Panc1 (cell line): ENCODE measurements at regions not wholly inside any gene's neighbourhood (a gene's known extent, or its start where the extent isn't known, plus 50 kb on each side); places are given as distances from the start of the nearest gene placed in this dataset.

Source experiments
- ATAC-seq: fragments of 200-7000 bp; cut with Tn5 transposase; 2 replicates; pipeline ENCODE4 v1.9.1; 2020; ENCODE audit warnings: mild to moderate bottlenecking, moderate library complexity
- BruUV-seq: library from RNA; stranded (reverse); fragments of 400-500 nt; replicated peaks from 2 replicates; lab custom pipeline; 2021; lab: Mats Ljungman, UMichigan
- CTCF ChIA-PET: fragments of 300-600 bp; sonication (Branson Sonifier 250); formaldehyde crosslinking; loops from one replicate; lab custom pipeline; 2022; ENCODE audit warnings: antibody characterized with exemption; lab: Charles Lee
- POLR2A ChIA-PET: fragments of 300-600 bp; sonication (Branson Sonifier 250); formaldehyde crosslinking; loops from one replicate; lab custom pipeline; 2022; ENCODE audit warnings: antibody characterized with exemption; lab: Charles Lee
- DNase-seq: peaks from one replicate; pipeline ENCODE4 v3.0.0-alpha.2; 2010; ENCODE audit warnings: low read depth, low spot score
- H3K27ac ChIP-seq: 2 replicates; pipeline ENCODE4 v1.5.1; 2011; ENCODE audit warnings: mild to moderate bottlenecking, low read length, inconsistent platforms
- H3K27me3 ChIP-seq: fragments of 200-500 bp; sonication (Bioruptor generic); 2 replicates; pipeline ENCODE4 v1.6.0; 2014; ENCODE audit warnings: low read length, inconsistent platforms; ENCODE audit not compliant: control insufficient read depth, insufficient read depth
- H3K36me3 ChIP-seq: fragments of 200-500 bp; sonication (Bioruptor generic); 2 replicates; pipeline ENCODE4 v1.5.1; 2014; ENCODE audit warnings: inconsistent platforms, mild to moderate bottlenecking, low read length, moderate library complexity; ENCODE audit not compliant: control insufficient read depth, insufficient read depth
- H3K4me1 ChIP-seq: 2 replicates; pipeline ENCODE4 v1.5.1; 2011; ENCODE audit warnings: inconsistent platforms, mild to moderate bottlenecking, low read length, moderate library complexity; ENCODE audit not compliant: control insufficient read depth, insufficient read depth
- H3K4me3 ChIP-seq, 2 experiments: 2 replicates each; pipeline ENCODE4 v1.5.1; 2011 to 2012; ENCODE audit warnings: low read depth in 2 of 2, low read length in 2 of 2, mild to moderate bottlenecking in 2 of 2, inconsistent platforms in 1 of 2, moderate library complexity in 1 of 2
- H3K9me3 ChIP-seq: fragments of 200-500 bp; sonication (Bioruptor generic); 2 replicates; pipeline ENCODE4 v1.5.1; 2014; ENCODE audit warnings: low read depth, mild to moderate bottlenecking, inconsistent platforms, low read length, moderate library complexity; ENCODE audit not compliant: control insufficient read depth, insufficient read depth
- POLR2AphosphoS5 ChIP-seq: IDR thresholded peaks from 2 replicates; pipeline ENCODE4 v1.6.1; 2012; ENCODE audit warnings: mild to moderate bottlenecking, low read depth, low read length, moderate library complexity
- SIN3A ChIP-seq: IDR thresholded peaks from 2 replicates; pipeline ENCODE4 v1.6.1; 2012; ENCODE audit warnings: low read depth, mild to moderate bottlenecking, low read length, moderate library complexity, borderline replicate concordance; ENCODE audit not compliant: insufficient read depth
- TCF7L2 ChIP-seq: IDR thresholded peaks from 2 replicates; pipeline ENCODE4 v1.6.1; 2011; ENCODE audit warnings: mild to moderate bottlenecking, low read depth, low read length, inconsistent platforms
- in situ Hi-C: cut with HindIII; loops from 2 replicates; pipeline ENCODE4 v1.10.0; 2016; ENCODE audit warnings: low sequenced_read_pairs, low pct_unique_long_range_greater_than_20kb
- intact Hi-C: fragments of 100-400 bp; cut with micrococcal nuclease; formaldehyde crosslinking; loops from one replicate; pipeline ENCODE4 v1.10.0; 2022; ENCODE audit not compliant: unreplicated experiment
- TF ChIP-seq, protein P1 (sequence below), 2 experiments: IDR thresholded peaks; 2 replicates each; pipeline ENCODE4 v1.6.1; 2011 to 2012; ENCODE audit warnings: low read depth in 2 of 2, control low read depth in 1 of 2, low read length in 1 of 2, mild to moderate bottlenecking in 1 of 2, moderate library complexity in 1 of 2; ENCODE audit not compliant: insufficient read depth in 1 of 2
- TF ChIP-seq, protein P2 (sequence below): fragments of 450-650 bp; IDR thresholded peaks from 2 replicates; pipeline ENCODE4 v1.5.1; 2017; ENCODE audit warnings: mild to moderate bottlenecking

DNA sequence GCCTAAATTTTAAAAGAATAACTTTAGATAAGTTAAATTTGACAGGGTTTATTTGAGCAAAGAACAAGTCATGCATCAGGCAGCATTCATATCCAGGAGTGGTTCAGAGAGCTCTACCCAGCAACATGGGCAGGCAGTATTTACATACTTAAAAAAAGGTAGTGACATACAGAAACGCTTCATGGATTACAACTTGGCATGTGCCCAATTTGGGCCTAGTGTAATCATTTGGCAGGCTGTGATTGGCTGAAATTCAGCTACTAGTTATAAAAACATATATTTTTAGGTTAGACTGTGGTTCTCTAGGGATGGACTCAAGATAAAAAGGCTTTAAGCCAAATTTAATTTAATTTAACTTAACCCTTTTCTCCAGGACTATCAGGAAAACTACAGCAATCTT, 374.0 kb upstream of the ADAMTS16 start:
- H3K36me3 ChIP-seq, result no peaks in the 10 kb centered on the region
- H3K27me3 ChIP-seq, result no peaks in the 10 kb centered on the region
- BruUV-seq, result no TSS peak
- ATAC-seq, result no peak
- intact Hi-C loops, result no loop called here
- no peak for TF ChIP-seq TCF7L2
- TF ChIP-seq, protein P1, sequence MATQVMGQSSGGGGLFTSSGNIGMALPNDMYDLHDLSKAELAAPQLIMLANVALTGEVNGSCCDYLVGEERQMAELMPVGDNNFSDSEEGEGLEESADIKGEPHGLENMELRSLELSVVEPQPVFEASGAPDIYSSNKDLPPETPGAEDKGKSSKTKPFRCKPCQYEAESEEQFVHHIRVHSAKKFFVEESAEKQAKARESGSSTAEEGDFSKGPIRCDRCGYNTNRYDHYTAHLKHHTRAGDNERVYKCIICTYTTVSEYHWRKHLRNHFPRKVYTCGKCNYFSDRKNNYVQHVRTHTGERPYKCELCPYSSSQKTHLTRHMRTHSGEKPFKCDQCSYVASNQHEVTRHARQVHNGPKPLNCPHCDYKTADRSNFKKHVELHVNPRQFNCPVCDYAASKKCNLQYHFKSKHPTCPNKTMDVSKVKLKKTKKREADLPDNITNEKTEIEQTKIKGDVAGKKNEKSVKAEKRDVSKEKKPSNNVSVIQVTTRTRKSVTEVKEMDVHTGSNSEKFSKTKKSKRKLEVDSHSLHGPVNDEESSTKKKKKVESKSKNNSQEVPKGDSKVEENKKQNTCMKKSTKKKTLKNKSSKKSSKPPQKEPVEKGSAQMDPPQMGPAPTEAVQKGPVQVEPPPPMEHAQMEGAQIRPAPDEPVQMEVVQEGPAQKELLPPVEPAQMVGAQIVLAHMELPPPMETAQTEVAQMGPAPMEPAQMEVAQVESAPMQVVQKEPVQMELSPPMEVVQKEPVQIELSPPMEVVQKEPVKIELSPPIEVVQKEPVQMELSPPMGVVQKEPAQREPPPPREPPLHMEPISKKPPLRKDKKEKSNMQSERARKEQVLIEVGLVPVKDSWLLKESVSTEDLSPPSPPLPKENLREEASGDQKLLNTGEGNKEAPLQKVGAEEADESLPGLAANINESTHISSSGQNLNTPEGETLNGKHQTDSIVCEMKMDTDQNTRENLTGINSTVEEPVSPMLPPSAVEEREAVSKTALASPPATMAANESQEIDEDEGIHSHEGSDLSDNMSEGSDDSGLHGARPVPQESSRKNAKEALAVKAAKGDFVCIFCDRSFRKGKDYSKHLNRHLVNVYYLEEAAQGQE (IDR thresholded peaks at IDR 0.05; ENCODE audit: insufficient read depth in 1 of 2, low read depth in 2 of 2, low read length in 1 of 2), result no peak
- TF ChIP-seq, protein P2, sequence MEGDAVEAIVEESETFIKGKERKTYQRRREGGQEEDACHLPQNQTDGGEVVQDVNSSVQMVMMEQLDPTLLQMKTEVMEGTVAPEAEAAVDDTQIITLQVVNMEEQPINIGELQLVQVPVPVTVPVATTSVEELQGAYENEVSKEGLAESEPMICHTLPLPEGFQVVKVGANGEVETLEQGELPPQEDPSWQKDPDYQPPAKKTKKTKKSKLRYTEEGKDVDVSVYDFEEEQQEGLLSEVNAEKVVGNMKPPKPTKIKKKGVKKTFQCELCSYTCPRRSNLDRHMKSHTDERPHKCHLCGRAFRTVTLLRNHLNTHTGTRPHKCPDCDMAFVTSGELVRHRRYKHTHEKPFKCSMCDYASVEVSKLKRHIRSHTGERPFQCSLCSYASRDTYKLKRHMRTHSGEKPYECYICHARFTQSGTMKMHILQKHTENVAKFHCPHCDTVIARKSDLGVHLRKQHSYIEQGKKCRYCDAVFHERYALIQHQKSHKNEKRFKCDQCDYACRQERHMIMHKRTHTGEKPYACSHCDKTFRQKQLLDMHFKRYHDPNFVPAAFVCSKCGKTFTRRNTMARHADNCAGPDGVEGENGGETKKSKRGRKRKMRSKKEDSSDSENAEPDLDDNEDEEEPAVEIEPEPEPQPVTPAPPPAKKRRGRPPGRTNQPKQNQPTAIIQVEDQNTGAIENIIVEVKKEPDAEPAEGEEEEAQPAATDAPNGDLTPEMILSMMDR, result no peak
- no peak for TF ChIP-seq POLR2AphosphoS5
- no peak for TF ChIP-seq SIN3A
- H3K9me3 ChIP-seq, result no peaks in the 10 kb centered on the region
- ChIA-PET CTCF (no interaction called here), POLR2A (no interaction called here)
- H3K27ac ChIP-seq, result no peak overlapping the region
- no peaks in the 10 kb centered on the region for H3K4me1 ChIP-seq
- in situ Hi-C loops, result no loop called here
- H3K4me3 ChIP-seq, result no peak overlapping the region
- no peak for DNase-seq

DNA sequence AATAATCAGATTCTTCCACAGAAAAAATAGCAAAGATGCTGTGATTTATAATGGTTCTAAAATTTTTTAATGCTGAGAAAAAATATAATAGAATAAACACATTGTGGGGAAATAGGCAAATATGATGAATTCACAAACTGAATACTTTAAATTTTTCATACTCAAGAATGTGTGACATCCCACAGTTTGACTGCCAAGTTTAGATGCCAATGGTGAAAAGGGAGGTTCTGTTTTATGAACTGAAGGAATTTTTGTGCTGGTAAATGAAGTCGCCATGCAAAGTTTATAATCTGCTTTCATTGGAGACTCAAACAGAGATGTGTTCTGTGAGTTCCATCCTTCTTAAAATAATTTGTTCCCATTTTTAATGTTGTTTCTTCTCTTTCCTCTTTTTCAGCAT, 367.5 kb upstream of the ADAMTS16 start:
- H3K4me3 ChIP-seq, result no peak overlapping the region
- in situ Hi-C loops (no loop called here), intact Hi-C loops (no loop called here)
- H3K9me3 ChIP-seq, result no peaks in the 10 kb centered on the region
- no peaks in the 10 kb centered on the region for H3K27me3 ChIP-seq
- ATAC-seq (no peak), DNase-seq (no peak)
- BruUV-seq, result no TSS peak
- ChIA-PET POLR2A (no interaction called here), CTCF (no interaction called here)
- TF ChIP-seq, protein P2, result no peak
- TF ChIP-seq POLR2AphosphoS5 (no peak), SIN3A (no peak), TCF7L2 (no peak)
- TF ChIP-seq, protein P1 (IDR thresholded peaks at IDR 0.05; ENCODE audit: insufficient read depth in 1 of 2, low read depth in 2 of 2, low read length in 1 of 2), result no peak
- no peaks in the 10 kb centered on the region for H3K4me1 ChIP-seq
- no peaks in the 10 kb centered on the region for H3K36me3 ChIP-seq
- no peak overlapping the region for H3K27ac ChIP-seq
